SK-N-MC (cell line): ENCODE measurements at regions not wholly inside any gene's neighbourhood (a gene's known extent, or its start where the extent isn't known, plus 50 kb on each side); places are given as distances from the start of the nearest gene placed in this dataset.

Source experiments
- EZH2 ChIP-seq: fragments of 200-600 bp; sonication (generic); IDR thresholded peaks from one replicate; pipeline ENCODE4 v1.6.1; 2017; ENCODE audit warnings: antibody characterized with exemption
- FOXP2 ChIP-seq: optimal IDR thresholded peaks from 2 replicates; pipeline ENCODE3; 2011; ENCODE audit warnings: mild to moderate bottlenecking, moderate library complexity; ENCODE audit not compliant: insufficient read depth; ENCODE audit errors: extremely low read length, control extremely low read depth
- POLR2AphosphoS5 ChIP-seq: IDR thresholded peaks from 2 replicates; pipeline ENCODE4 v1.6.1; 2012; ENCODE audit warnings: mild to moderate bottlenecking, low read depth, low read length, borderline replicate concordance

- TF ChIP-seq EZH2 (no peak), POLR2AphosphoS5 (no peak), FOXP2 (no peak)
Measured at GRCh38 chr20:11777387-11778205, 140.1 kb upstream of the BTBD3 start.
